ENCODE measurements at regions not wholly inside any gene's neighbourhood (a gene's known extent, or its start where the extent isn't known, plus 50 kb on each side); places are given as distances from the start of the nearest gene placed in this dataset.
"Not testable (repeated sequence)": the region's sequence is repeated elsewhere in the genome, so short reads cannot be mapped to it uniquely, and the experiment has no call there.

DNA sequence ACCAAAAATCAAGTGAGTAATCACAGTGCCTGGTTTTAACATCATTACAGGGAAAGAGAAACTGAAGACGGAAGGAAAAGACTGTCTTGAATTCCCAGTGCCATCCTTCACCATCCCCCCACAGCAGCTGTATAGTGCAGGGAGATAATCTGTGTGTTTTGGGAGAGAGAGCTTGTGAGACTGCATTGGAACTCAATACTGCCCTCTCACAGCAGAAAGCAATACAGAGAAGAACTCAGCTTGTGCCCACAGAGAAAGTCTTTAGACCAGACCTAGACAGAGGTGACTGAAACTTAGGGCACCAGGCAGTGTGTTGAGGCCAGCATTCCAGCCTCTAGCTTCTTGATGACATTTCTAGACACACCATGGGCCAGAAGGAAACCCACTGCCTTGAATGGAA, 754.7 kb upstream of the CDH6 start:
- H3K27ac Mint-ChIP-seq (ENCODE audit: unreplicated experiment): no peak overlapping the region
- H3K36me3 Mint-ChIP-seq (ENCODE audit: insufficient read depth, unreplicated experiment): no peaks in the 10 kb centered on the region
- peaks cover 2% of the 10 kb centered on the region for H3K9me3 Mint-ChIP-seq (ENCODE audit: low read depth, unreplicated experiment)
- intact Hi-C loops (cut with micrococcal nuclease; ENCODE audit: unreplicated experiment): no loop called here
- CTCF ChIA-PET: no interaction called here
- peaks cover 7% of the 10 kb centered on the region for H3K4me1 Mint-ChIP-seq (ENCODE audit: low read depth, unreplicated experiment)
- no TSS peak for BruUV-seq (replicated peaks)
- no peaks in the 10 kb centered on the region for H3K27me3 Mint-ChIP-seq (ENCODE audit: unreplicated experiment)
- no peak overlapping the region for H3K4me3 Mint-ChIP-seq (ENCODE audit: low read depth, unreplicated experiment)
- DNase-seq: no peak
- TF ChIP-seq, protein P1, sequence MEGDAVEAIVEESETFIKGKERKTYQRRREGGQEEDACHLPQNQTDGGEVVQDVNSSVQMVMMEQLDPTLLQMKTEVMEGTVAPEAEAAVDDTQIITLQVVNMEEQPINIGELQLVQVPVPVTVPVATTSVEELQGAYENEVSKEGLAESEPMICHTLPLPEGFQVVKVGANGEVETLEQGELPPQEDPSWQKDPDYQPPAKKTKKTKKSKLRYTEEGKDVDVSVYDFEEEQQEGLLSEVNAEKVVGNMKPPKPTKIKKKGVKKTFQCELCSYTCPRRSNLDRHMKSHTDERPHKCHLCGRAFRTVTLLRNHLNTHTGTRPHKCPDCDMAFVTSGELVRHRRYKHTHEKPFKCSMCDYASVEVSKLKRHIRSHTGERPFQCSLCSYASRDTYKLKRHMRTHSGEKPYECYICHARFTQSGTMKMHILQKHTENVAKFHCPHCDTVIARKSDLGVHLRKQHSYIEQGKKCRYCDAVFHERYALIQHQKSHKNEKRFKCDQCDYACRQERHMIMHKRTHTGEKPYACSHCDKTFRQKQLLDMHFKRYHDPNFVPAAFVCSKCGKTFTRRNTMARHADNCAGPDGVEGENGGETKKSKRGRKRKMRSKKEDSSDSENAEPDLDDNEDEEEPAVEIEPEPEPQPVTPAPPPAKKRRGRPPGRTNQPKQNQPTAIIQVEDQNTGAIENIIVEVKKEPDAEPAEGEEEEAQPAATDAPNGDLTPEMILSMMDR (IDR thresholded peaks at IDR 0.05; ENCODE audit: unreplicated experiment): no peak

DNA sequence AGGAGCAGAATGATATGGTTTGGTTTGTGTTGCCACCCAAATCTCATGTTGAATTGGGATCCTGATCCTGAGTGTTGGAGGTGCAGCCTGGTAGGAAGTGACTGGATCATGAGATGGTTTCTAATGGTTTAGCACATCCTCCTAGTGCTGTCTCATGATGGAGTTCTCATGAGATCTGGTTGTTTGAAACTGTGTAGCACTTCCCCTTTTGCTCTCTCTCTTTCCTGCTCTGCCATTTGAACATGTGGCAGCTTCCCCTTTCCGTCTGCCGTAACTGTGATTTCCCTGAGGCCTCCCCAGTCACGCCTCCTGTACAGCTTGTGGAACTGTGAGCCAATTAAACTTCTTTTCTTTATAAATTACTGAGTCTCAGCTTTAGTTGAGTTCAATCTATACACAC, 756.8 kb upstream of the CDH6 start:
- peaks cover 7% of the 10 kb centered on the region for H3K4me1 Mint-ChIP-seq (ENCODE audit: low read depth, unreplicated experiment)
- H3K36me3 Mint-ChIP-seq (ENCODE audit: insufficient read depth, unreplicated experiment): no peaks in the 10 kb centered on the region
- TF ChIP-seq, protein P1 (IDR thresholded peaks at IDR 0.05; ENCODE audit: unreplicated experiment): no peak
- no peak overlapping the region for H3K4me3 Mint-ChIP-seq (ENCODE audit: low read depth, unreplicated experiment)
- CTCF ChIA-PET: no interaction called here
- no peaks in the 10 kb centered on the region for H3K27me3 Mint-ChIP-seq (ENCODE audit: unreplicated experiment)
- peaks cover 2% of the 10 kb centered on the region for H3K9me3 Mint-ChIP-seq (ENCODE audit: low read depth, unreplicated experiment)
- intact Hi-C loops (cut with micrococcal nuclease; ENCODE audit: unreplicated experiment): no loop called here
- BruUV-seq (replicated peaks): no TSS peak
- DNase-seq: no peak
- H3K27ac Mint-ChIP-seq (ENCODE audit: unreplicated experiment): no peak overlapping the region

DNA sequence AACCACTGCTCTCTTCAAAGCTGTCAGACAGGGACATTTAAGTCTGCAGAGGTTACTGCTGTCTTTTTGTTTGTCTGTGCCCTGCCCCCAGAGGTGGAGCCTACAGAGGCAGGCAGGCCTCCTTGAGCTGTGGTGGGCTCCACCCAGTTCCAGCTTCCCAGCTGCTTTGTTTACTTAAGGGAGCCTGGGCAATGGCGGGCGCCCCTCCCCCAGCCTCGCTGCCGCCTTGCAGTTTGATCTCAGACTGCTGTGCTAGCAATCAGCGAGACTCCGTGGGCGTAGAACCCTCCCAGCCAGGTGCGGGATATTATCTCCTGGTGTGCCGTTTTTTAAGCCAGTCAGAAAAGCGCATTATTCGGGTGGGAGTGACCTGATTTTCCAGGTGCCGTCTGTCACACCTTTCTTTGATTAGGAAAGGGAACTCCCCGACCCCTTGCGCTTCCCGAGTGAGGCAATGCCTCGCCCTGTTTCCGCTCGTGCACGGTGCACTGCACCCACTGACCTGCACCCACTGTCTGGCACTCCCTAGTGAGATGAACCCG, 764.5 kb upstream of the CDH6 start:
- H3K36me3 Mint-ChIP-seq (ENCODE audit: insufficient read depth, unreplicated experiment); H3K9me3 Mint-ChIP-seq (ENCODE audit: low read depth, unreplicated experiment); intact Hi-C loops (cut with micrococcal nuclease; ENCODE audit: unreplicated experiment); H3K4me1 Mint-ChIP-seq (ENCODE audit: low read depth, unreplicated experiment); H3K4me3 Mint-ChIP-seq (ENCODE audit: low read depth, unreplicated experiment); CTCF ChIA-PET; H3K27me3 Mint-ChIP-seq (ENCODE audit: unreplicated experiment); BruUV-seq (replicated peaks); H3K27ac Mint-ChIP-seq (ENCODE audit: unreplicated experiment): not testable (repeated sequence)
- DNase-seq: peak; percentile 5

DNA sequence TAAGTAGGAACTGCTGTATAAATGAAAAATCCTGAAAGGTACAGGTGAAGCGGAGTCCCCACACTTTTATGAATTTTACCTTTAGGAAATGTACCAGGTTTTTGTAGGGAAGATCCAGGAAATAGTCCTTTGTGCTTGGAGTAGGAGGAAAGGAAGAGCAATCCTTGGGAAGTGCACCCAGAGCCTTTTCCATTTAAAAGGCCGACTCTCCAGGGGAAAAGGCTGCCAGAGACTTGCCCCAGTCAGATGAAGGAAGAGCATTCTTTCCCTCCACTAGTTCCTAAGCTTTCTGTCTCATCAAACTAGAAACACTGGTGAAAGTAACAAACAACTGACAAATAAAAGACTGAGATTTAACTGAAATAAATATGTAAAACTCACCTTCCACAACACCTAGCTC, 779.4 kb upstream of the CDH6 start:
- no peak for DNase-seq
- H3K27me3 Mint-ChIP-seq (ENCODE audit: unreplicated experiment): no peaks in the 10 kb centered on the region
- peaks cover 3% of the 10 kb centered on the region for H3K9me3 Mint-ChIP-seq (ENCODE audit: low read depth, unreplicated experiment)
- no peak overlapping the region for H3K4me3 Mint-ChIP-seq (ENCODE audit: low read depth, unreplicated experiment)
- no peaks in the 10 kb centered on the region for H3K4me1 Mint-ChIP-seq (ENCODE audit: low read depth, unreplicated experiment)
- no peak overlapping the region for H3K27ac Mint-ChIP-seq (ENCODE audit: unreplicated experiment)
- intact Hi-C loops (cut with micrococcal nuclease; ENCODE audit: unreplicated experiment): no loop called here
- H3K36me3 Mint-ChIP-seq (ENCODE audit: insufficient read depth, unreplicated experiment): no peaks in the 10 kb centered on the region
- CTCF ChIA-PET: interaction anchor here (0.6 kb wide), 1 partner anchor 817 kb away, joined by 3 read pairs; no protein-coding TSS in a partner anchor
- TF ChIP-seq, protein P1 (IDR thresholded peaks at IDR 0.05; ENCODE audit: unreplicated experiment): no peak
- BruUV-seq (replicated peaks): no TSS peak

DNA sequence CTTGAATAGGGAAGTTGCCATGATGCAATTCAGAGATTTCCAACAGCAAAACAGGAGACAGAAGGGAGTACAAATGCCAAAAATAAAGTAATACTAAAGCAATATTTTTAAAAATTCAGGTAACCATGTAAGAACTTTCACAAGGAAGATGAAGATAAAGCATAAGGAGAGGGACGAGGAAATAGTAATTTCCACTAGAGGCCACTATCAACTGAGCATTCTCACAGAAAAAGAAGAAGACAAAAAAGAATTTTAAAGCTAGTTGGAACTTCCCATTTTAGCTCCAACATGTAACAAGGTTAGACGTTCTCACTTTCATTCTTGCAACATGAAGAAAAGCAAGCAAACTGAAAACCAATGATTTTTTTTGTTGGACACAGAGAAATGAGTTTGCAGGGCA, 779.9 kb upstream of the CDH6 start:
- H3K4me1 Mint-ChIP-seq (ENCODE audit: low read depth, unreplicated experiment): no peaks in the 10 kb centered on the region
- no peaks in the 10 kb centered on the region for H3K36me3 Mint-ChIP-seq (ENCODE audit: insufficient read depth, unreplicated experiment)
- TF ChIP-seq, protein P1 (IDR thresholded peaks at IDR 0.05; ENCODE audit: unreplicated experiment): no peak
- H3K27me3 Mint-ChIP-seq (ENCODE audit: unreplicated experiment): no peaks in the 10 kb centered on the region
- intact Hi-C loops (cut with micrococcal nuclease; ENCODE audit: unreplicated experiment): no loop called here
- H3K9me3 Mint-ChIP-seq (ENCODE audit: low read depth, unreplicated experiment): peaks cover 3% of the 10 kb centered on the region
- no TSS peak for BruUV-seq (replicated peaks)
- CTCF ChIA-PET: interaction anchor here (0.6 kb wide), 1 partner anchor 818 kb away, joined by 3 read pairs; no protein-coding TSS in a partner anchor
- no peak overlapping the region for H3K4me3 Mint-ChIP-seq (ENCODE audit: low read depth, unreplicated experiment)
- H3K27ac Mint-ChIP-seq (ENCODE audit: unreplicated experiment): no peak overlapping the region
- no peak for DNase-seq
